ENCODE measurements at regions not wholly inside any gene's neighbourhood (a gene's known extent, or its start where the extent isn't known, plus 50 kb on each side); places are given as distances from the start of the nearest gene placed in this dataset.
"Not testable (repeated sequence)": the region's sequence is repeated elsewhere in the genome, so short reads cannot be mapped to it uniquely, and the experiment has no call there.

DNA sequence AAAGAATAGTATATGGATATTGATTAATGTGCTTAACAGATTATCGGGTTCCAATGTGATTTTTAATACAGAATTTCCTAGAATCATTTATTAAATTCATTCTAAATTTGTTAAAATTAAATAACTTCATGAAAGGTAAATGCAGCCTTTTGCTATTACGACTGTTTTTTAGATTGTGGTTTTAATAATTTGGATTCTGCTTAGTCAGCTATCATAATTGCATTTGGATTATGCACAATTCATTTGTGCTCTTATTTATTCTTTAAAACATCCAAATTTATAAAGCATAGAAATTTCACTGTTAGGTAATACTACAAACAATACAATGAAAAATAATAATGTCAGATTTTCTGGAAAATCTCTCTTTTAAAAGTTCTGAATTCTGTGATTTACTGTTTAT, 1598.5 kb downstream of the EFNA5 start:
- Histone ChIP-seq H3K27me3 (no peaks in the 10 kb centered on the region), H3K27ac (no peak overlapping the region), H3K9me3 (peaks cover 0 to 23% (median 3%) of the 10 kb centered on the region in 11 donors), H3K36me3 (no peaks in the 10 kb centered on the region), H3K4me3 (no peak overlapping the region), H3K4me1 (no peaks in the 10 kb centered on the region)
- no peak for ATAC-seq
- DNase-seq: no peak
- WGBS, 2 donors: 83 to 89% methylated on average over 2 of the region's 2 CpGs
- no peak for TF ChIP-seq CTCF (IDR thresholded peaks at IDR 0.05)
- intact Hi-C loops (cut with DNase I): no loop called here

DNA sequence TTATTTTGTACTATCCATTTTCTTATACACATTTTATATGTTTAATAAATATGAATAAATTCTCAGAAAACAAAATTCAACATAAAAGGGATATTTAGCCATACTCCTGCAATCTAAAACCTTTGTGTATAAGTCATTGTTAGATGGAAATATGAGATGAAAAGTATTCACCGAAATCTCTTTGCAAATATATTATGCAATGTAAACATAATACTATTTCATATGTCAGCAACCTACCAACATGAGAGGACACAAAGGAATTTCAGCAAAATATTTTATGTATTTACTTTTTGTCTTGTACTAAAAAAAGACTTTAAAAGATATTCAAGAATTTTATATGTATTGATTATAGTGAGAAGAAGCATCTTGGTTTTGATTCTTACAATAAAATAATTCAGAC, 1623.4 kb downstream of the EFNA5 start:
- no peak for TF ChIP-seq CTCF (IDR thresholded peaks at IDR 0.05)
- Histone ChIP-seq H3K36me3 (no peaks in the 10 kb centered on the region), H3K9me3 (no peaks in the 10 kb centered on the region), H3K4me3 (no peak overlapping the region), H3K27me3 (no peaks in the 10 kb centered on the region), H3K27ac (no peak overlapping the region), H3K4me1 (no peaks in the 10 kb centered on the region)
- DNase-seq (no peak), ATAC-seq (no peak)
- whole genome bisulfite sequencing, 2 donors: 74 to 92% methylated on average over 1 of the region's 1 CpG
- intact Hi-C loops (cut with DNase I): no loop called here

- H3K4me1 ChIP-seq; H3K4me3 ChIP-seq; ATAC-seq; DNase-seq; H3K27ac ChIP-seq; H3K27me3 ChIP-seq; H3K36me3 ChIP-seq; intact Hi-C loops (cut with DNase I): not testable (repeated sequence)
- H3K9me3 ChIP-seq: peaks cover 0 to 20% (median 0%) of the 10 kb centered on the region in 11 donors
- 54 to 71% methylated on average over 2 of the region's 2 CpGs for WGBS, 2 donors
Observed at GRCh38 chr5:106032069-106032468, 1638.7 kb downstream of the EFNA5 start.

- 64 to 66% methylated on average over 3 of the region's 3 CpGs for WGBS, 2 donors
- intact Hi-C loops (cut with DNase I): no loop called here
Observed at GRCh38 chr5:106028314-106028713, 1642.4 kb downstream of the EFNA5 start.

GRCh38 chr5:106020894-106021293, 1649.8 kb downstream of the EFNA5 start:
- DNase-seq (no peak), ATAC-seq (no peak)
- intact Hi-C loops (cut with DNase I): no loop called here
- no peak for TF ChIP-seq CTCF (IDR thresholded peaks at IDR 0.05)
- H3K36me3 ChIP-seq: no peaks in the 10 kb centered on the region
- H3K4me1 ChIP-seq: no peaks in the 10 kb centered on the region
- WGBS, 2 donors: 91 to 100% methylated on average over 1 of the region's 1 CpG
- H3K4me3 ChIP-seq: no peak overlapping the region
- no peak overlapping the region for H3K27ac ChIP-seq
- H3K9me3 ChIP-seq: no peaks in the 10 kb centered on the region
- no peaks in the 10 kb centered on the region for H3K27me3 ChIP-seq

More at GRCh38 chr5:106028314-106028713, 1642.4 kb downstream of the EFNA5 start:
- Histone ChIP-seq H3K9me3 (peaks cover 0 to 20% (median 0%) of the 10 kb centered on the region in 11 donors), H3K4me3 (no peak overlapping the region), H3K4me1 (no peaks in the 10 kb centered on the region), H3K27ac (no peak overlapping the region), H3K36me3 (no peaks in the 10 kb centered on the region), H3K27me3 (no peaks in the 10 kb centered on the region)
- DNase-seq (no peak), ATAC-seq (no peak)
- TF ChIP-seq CTCF (IDR thresholded peaks at IDR 0.05): no peak
